Tibial nerve (tissue), 4 donors: ENCODE measurements at regions not wholly inside any gene's neighbourhood (a gene's known extent, or its start where the extent isn't known, plus 50 kb on each side); places are given as distances from the start of the nearest gene placed in this dataset.
"Not testable (repeated sequence)": the region's sequence is repeated elsewhere in the genome, so short reads cannot be mapped to it uniquely, and the experiment has no call there.

Experiments used
- DNase-seq, 2 donors: peaks; one replicate each; pipeline ENCODE4 v3.0.0-alpha.2; 2019; ENCODE audit warnings: low spot score in 2 of 2
- H3K27ac ChIP-seq, 4 donors: fragments of 200-600 bp; sonication (generic) in 3 of 4; one replicate each; pipeline ENCODE4 v1.5.1; 2017 to 2019; ENCODE audit warnings: mild to moderate bottlenecking in 1 of 4
- H3K27me3 ChIP-seq, 2 donors: fragments of 200-600 bp; sonication (generic) in 1 of 2; one replicate each; pipeline versions ENCODE4 v1.5.1 to v1.6.0; 2017 to 2019
- H3K36me3 ChIP-seq, 3 donors: fragments of 200-600 bp; sonication (generic); one replicate each; pipeline ENCODE4 v1.5.1; 2018 to 2019
- H3K4me1 ChIP-seq, 4 donors: fragments of 200-600 bp; sonication (generic) in 3 of 4; one replicate each; pipeline ENCODE4 v1.5.1; 2017 to 2019
- H3K4me3 ChIP-seq, 4 donors: fragments of 200-600 bp; sonication (generic) in 3 of 4; one replicate each; pipeline ENCODE4 v1.5.1; 2017 to 2019; ENCODE audit warnings: mild to moderate bottlenecking in 1 of 4, moderate library complexity in 1 of 4
- H3K9me3 ChIP-seq, 4 donors: fragments of 200-600 bp; sonication (generic) in 3 of 4; one replicate each; pipeline ENCODE4 v1.5.1; 2017 to 2019
- EP300 ChIP-seq, 2 donors: sonication (generic); formaldehyde crosslinking; IDR thresholded peaks; one replicate each; pipeline ENCODE4 v1.6.1; 2017; ENCODE audit warnings: antibody characterized with exemption in 2 of 2, mild to moderate bottlenecking in 1 of 2
- POLR2A ChIP-seq, 2 donors: fragments of 450-650 bp; IDR thresholded peaks; one replicate each; pipeline ENCODE4 v1.6.1; 2017; ENCODE audit warnings: antibody characterized with exemption in 2 of 2, mild to moderate bottlenecking in 2 of 2, moderate library complexity in 2 of 2
- WGBS, 2 donors: methylation state at CpG; one replicate each; pipeline ENCODE4 v1.1.5; 2018; 5-methylcytosine and 5-hydroxymethylcytosine counted together
- TF ChIP-seq, protein P1 (sequence below), 5 experiments: fragments of 200-600 bp in 3 of 5; fragments of 450-650 bp in 2 of 5; sonication (generic) in 3 of 5; IDR thresholded peaks; one replicate each; pipeline ENCODE4 v1.5.1; 2016 to 2019; ENCODE audit warnings: antibody characterized with exemption in 5 of 5, mild to moderate bottlenecking in 3 of 5, moderate library complexity in 2 of 5

DNA sequence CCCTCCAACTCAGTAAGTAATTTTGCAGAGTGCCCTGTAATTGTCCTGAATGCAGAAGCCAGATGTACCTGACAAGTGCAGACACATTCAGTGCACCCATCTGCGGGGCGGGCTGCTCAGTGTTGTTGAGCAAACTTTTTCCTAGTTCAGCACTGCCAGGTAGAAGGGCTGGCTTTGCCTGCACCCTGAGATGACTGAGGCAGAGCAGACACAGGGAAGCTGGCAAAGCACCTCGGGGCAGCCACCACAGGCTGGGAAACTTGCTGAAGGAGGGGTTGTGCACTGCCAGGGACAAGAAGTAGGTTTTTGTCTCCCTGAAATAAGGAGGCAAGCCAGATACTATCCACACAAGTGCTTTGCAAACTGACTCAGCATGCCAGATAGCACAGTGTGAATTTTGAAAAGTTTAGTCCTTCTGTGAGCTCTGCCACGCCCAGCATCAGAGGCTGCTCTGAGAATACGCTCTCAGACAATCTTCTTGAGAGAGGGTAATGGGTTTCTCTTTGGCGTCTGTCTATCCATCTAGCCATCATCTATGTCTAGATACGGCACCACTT is 62.3 kb downstream of the SOWAHC start:
- WGBS, 2 donors: 78 to 81% methylated on average over 7 of the region's 7 CpGs
- Histone ChIP-seq H3K27me3 (no peaks in the 10 kb centered on the region), H3K36me3 (no peaks in the 10 kb centered on the region), H3K4me1 (peaks cover 0 to 5% (median 0%) of the 10 kb centered on the region in 4 donors), H3K4me3 (no peak overlapping the region), H3K27ac (no peak overlapping the region), H3K9me3 (no peaks in the 10 kb centered on the region)
- DNase-seq: no peak
- TF ChIP-seq POLR2A (IDR thresholded peaks at IDR 0.05): no peak
- TF ChIP-seq, protein P1, sequence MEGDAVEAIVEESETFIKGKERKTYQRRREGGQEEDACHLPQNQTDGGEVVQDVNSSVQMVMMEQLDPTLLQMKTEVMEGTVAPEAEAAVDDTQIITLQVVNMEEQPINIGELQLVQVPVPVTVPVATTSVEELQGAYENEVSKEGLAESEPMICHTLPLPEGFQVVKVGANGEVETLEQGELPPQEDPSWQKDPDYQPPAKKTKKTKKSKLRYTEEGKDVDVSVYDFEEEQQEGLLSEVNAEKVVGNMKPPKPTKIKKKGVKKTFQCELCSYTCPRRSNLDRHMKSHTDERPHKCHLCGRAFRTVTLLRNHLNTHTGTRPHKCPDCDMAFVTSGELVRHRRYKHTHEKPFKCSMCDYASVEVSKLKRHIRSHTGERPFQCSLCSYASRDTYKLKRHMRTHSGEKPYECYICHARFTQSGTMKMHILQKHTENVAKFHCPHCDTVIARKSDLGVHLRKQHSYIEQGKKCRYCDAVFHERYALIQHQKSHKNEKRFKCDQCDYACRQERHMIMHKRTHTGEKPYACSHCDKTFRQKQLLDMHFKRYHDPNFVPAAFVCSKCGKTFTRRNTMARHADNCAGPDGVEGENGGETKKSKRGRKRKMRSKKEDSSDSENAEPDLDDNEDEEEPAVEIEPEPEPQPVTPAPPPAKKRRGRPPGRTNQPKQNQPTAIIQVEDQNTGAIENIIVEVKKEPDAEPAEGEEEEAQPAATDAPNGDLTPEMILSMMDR (IDR thresholded peaks at IDR 0.05): no peak

- 48 to 49% methylated on average over 7 of the region's 7 CpGs for WGBS, 2 donors
- H3K9me3 ChIP-seq: not testable (repeated sequence)
Observed at GRCh38 chr2:109677121-109677731, 63.1 kb downstream of the SOWAHC start.

DNA sequence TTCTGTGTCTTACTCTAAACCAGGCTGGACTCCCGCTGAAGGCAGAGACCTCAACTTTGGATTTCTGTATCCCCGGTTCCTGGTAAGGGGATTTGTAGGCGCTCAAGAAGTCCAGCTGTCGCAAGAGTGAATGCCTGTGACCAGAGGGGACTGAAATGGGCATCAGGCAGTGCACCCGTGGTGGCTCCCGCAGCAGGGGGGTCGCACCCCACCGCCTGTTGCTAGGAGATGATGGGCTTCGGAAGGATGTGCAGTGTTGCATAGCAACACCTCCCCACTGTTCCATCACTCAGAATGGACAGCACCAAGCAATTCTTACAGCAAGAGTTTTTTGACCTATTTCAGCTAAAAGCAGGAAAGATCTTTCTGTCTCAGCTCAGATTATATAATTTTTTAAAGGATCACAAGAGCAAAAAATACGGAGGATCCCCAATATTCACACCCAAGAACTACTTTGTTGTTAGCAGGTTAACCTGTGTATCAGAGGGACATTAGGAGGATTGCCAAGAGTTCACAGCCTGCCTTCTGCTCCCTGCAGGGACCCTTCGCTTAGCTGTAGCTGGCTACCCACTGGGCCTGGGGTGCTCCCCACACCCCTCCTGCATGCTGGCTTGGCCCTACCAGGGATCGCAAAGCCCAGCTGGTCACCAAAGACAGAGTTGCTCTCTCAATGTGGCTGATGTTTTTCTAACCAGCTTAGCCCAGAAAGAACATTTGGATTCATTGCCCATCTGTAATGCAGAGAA is 63.8 kb downstream of the SOWAHC start:
- TF ChIP-seq, protein P1 (IDR thresholded peaks at IDR 0.05): no peak
- TF ChIP-seq EP300 (IDR thresholded peaks at IDR 0.05) (no peak), POLR2A (IDR thresholded peaks at IDR 0.05) (no peak)
- H3K27me3 ChIP-seq: no peaks in the 10 kb centered on the region
- no peaks in the 10 kb centered on the region for H3K36me3 ChIP-seq
- DNase-seq: no peak
- peaks cover 0 to 5% (median 0%) of the 10 kb centered on the region in 4 donors for H3K4me1 ChIP-seq
- no peak overlapping the region for H3K27ac ChIP-seq
- H3K4me3 ChIP-seq: no peak overlapping the region
- H3K9me3 ChIP-seq: no peaks in the 10 kb centered on the region
- 81 to 84% methylated on average over 12 of the region's 12 CpGs for WGBS, 2 donors

More at GRCh38 chr2:109677121-109677731, 63.1 kb downstream of the SOWAHC start:
- H3K4me1 ChIP-seq, H3K36me3 ChIP-seq, H3K27me3 ChIP-seq, H3K4me3 ChIP-seq, DNase-seq, H3K27ac ChIP-seq: not testable (repeated sequence)

DNA sequence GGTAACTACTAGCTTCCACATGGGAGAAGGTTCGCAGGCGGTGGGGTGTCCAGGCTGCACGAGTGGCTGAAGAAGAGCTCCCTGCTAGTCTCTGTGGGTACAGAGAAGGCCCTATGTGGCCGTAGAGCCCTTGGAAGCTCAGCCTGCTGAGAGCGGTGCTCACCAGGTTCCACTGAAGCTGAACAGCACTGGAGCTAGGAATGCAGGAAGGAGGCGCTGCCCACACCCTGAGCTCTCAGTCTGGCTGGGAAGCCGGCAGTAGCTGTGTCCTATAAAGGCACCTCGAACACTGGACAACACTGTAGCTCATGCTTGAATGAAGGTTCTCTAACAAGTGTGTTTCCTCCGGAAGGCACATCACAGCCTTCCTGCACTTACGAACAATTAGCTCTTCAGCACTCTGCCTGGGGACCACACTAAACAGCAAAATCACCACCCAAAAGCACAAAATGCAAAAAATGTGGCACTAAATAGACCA is 64.6 kb downstream of the SOWAHC start:
- not testable (repeated sequence) for H3K4me1 ChIP-seq, DNase-seq, H3K27ac ChIP-seq, H3K9me3 ChIP-seq, H3K27me3 ChIP-seq, H3K36me3 ChIP-seq, H3K4me3 ChIP-seq
- WGBS, 2 donors: 58 to 67% methylated on average over 9 to 10 of the region's 10 CpGs

GRCh38 chr2:109679225-109679624 is 65.1 kb downstream of the SOWAHC start:
- no peaks in the 10 kb centered on the region for H3K9me3 ChIP-seq
- WGBS, 2 donors: 52 to 59% methylated on average over 3 of the region's 3 CpGs
- DNase-seq: no peak
- H3K4me3 ChIP-seq: no peak overlapping the region
- no peak for TF ChIP-seq POLR2A (IDR thresholded peaks at IDR 0.05)
- TF ChIP-seq EP300 (IDR thresholded peaks at IDR 0.05): no peak
- TF ChIP-seq, protein P1 (IDR thresholded peaks at IDR 0.05): no peak
- peaks cover 0 to 5% (median 0%) of the 10 kb centered on the region in 4 donors for H3K4me1 ChIP-seq
- H3K36me3 ChIP-seq: no peaks in the 10 kb centered on the region
- H3K27ac ChIP-seq: no peak overlapping the region
- H3K27me3 ChIP-seq: no peaks in the 10 kb centered on the region

GRCh38 chr2:109679626-109680025 is 65.5 kb downstream of the SOWAHC start:
- no peak for DNase-seq
- H3K9me3 ChIP-seq: no peaks in the 10 kb centered on the region
- no peak for TF ChIP-seq EP300 (IDR thresholded peaks at IDR 0.05)
- TF ChIP-seq POLR2A (IDR thresholded peaks at IDR 0.05): no peak
- TF ChIP-seq, protein P1 (IDR thresholded peaks at IDR 0.05): no peak
- 74 to 76% methylated on average over 5 of the region's 5 CpGs for WGBS, 2 donors
- no peaks in the 10 kb centered on the region for H3K36me3 ChIP-seq
- no peak overlapping the region for H3K27ac ChIP-seq
- no peak overlapping the region for H3K4me3 ChIP-seq
- no peaks in the 10 kb centered on the region for H3K27me3 ChIP-seq
- peaks cover 0 to 5% (median 0%) of the 10 kb centered on the region in 4 donors for H3K4me1 ChIP-seq
